GM19351 (cell line): ENCODE measurements at regions not wholly inside any gene's neighbourhood (a gene's known extent, or its start where the extent isn't known, plus 50 kb on each side); places are given as distances from the start of the nearest gene placed in this dataset.

Experiments
- ATAC-seq: cut with Tn5 transposase; IDR thresholded peaks from one replicate; pipeline ENCODE4 v1.9.1; 2021; ENCODE audit warnings: mild to moderate bottlenecking, moderate library complexity; ENCODE audit not compliant: unreplicated experiment

- ATAC-seq = no peak
Observed at GRCh38 chr12:24608108-24608507, 340.8 kb downstream of the BCAT1 start.

- ATAC-seq = no peak
Observed at GRCh38 chr12:24605916-24606315, 343.0 kb downstream of the BCAT1 start.

- no peak for ATAC-seq
Observed at GRCh38 chr12:24605466-24605865, 343.4 kb downstream of the BCAT1 start.

GRCh38 chr12:24603371-24603770 is 345.5 kb downstream of the BCAT1 start:
- ATAC-seq = no peak

- peak; percentile 53 for ATAC-seq
Observed at GRCh38 chr12:24600996-24601395, 347.9 kb downstream of the BCAT1 start.

- no peak for ATAC-seq
Observed at GRCh38 chr12:24600551-24600950, 348.4 kb downstream of the BCAT1 start.

- ATAC-seq = no peak
Observed at GRCh38 chr12:24599736-24600135, 349.2 kb downstream of the BCAT1 start.

GRCh38 chr12:24597580-24597979 is 351.3 kb downstream of the BCAT1 start:
- no peak for ATAC-seq

- ATAC-seq = no peak
Observed at GRCh38 chr12:24596768-24597388, 352.0 kb downstream of the BCAT1 start.

- ATAC-seq = peak; percentile 56
Observed at GRCh38 chr12:24595652-24596235, 353.2 kb downstream of the BCAT1 start.

- no peak for ATAC-seq
Observed at GRCh38 chr12:24591715-24592440, 357.0 kb downstream of the BCAT1 start.

GRCh38 chr12:24591079-24591626 is 357.7 kb downstream of the BCAT1 start:
- ATAC-seq = no peak

GRCh38 chr12:24586293-24586692 is 362.6 kb downstream of the BCAT1 start:
- no peak for ATAC-seq

GRCh38 chr12:24584032-24584675 is 364.7 kb downstream of the BCAT1 start:
- no peak for ATAC-seq

- ATAC-seq = no peak
Observed at GRCh38 chr12:24582954-24583601, 365.8 kb downstream of the BCAT1 start.

- ATAC-seq = no peak
Observed at GRCh38 chr12:24574538-24574937, 374.4 kb downstream of the BCAT1 start.

- ATAC-seq = no peak
Observed at GRCh38 chr12:24573621-24574020, 375.3 kb downstream of the BCAT1 start.

- ATAC-seq = no peak
Observed at GRCh38 chr12:24565300-24565699, 383.6 kb downstream of the BCAT1 start.

- ATAC-seq = peak; percentile 31
Observed at GRCh38 chr12:24562771-24563431, 386.0 kb downstream of the BCAT1 start.
